Uterus (tissue), 2 donors: ENCODE measurements at regions not wholly inside any gene's neighbourhood (a gene's known extent, or its start where the extent isn't known, plus 50 kb on each side); places are given as distances from the start of the nearest gene placed in this dataset.

Source experiments
- POLR2A ChIP-seq, 2 donors: fragments of 450-650 bp; IDR thresholded peaks; one replicate each; pipeline ENCODE4 v1.6.1; 2016; ENCODE audit warnings: antibody characterized with exemption in 2 of 2, mild to moderate bottlenecking in 1 of 2, moderate library complexity in 1 of 2
- TF ChIP-seq, protein P1 (sequence below), 4 experiments: fragments of 200-600 bp in 2 of 4; fragments of 450-650 bp in 2 of 4; sonication (generic) in 2 of 4; IDR thresholded peaks; one replicate each; pipeline ENCODE4 v1.5.1; 2016 to 2019; ENCODE audit warnings: antibody characterized with exemption in 4 of 4, mild to moderate bottlenecking in 2 of 4, moderate library complexity in 1 of 4

DNA sequence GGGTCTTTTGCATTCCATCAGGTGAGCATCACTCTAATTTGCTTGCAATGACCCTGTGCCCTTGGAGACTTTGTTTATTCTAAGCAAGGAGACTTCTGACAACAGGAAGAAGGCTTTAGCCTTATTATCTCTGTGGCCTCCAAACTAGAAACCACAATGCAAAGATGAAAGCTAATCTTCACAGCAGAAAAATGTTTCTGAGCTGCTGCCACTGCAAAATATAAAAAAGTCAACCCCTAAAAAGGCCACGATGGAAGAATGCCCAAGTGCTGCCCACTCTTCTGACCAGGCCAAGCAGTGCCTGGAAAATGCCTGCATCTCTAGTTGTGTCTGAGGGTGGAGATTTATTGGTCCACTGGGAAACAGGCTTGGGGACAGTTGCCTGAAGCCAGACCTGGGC lies 299.9 kb downstream of the C7orf25 start:
- TF ChIP-seq, protein P1, sequence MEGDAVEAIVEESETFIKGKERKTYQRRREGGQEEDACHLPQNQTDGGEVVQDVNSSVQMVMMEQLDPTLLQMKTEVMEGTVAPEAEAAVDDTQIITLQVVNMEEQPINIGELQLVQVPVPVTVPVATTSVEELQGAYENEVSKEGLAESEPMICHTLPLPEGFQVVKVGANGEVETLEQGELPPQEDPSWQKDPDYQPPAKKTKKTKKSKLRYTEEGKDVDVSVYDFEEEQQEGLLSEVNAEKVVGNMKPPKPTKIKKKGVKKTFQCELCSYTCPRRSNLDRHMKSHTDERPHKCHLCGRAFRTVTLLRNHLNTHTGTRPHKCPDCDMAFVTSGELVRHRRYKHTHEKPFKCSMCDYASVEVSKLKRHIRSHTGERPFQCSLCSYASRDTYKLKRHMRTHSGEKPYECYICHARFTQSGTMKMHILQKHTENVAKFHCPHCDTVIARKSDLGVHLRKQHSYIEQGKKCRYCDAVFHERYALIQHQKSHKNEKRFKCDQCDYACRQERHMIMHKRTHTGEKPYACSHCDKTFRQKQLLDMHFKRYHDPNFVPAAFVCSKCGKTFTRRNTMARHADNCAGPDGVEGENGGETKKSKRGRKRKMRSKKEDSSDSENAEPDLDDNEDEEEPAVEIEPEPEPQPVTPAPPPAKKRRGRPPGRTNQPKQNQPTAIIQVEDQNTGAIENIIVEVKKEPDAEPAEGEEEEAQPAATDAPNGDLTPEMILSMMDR (IDR thresholded peaks at IDR 0.05) = no peak
- TF ChIP-seq POLR2A (IDR thresholded peaks at IDR 0.05) = no peak
